ENCODE measurements at regions not wholly inside any gene's neighbourhood (a gene's known extent, or its start where the extent isn't known, plus 50 kb on each side); places are given as distances from the start of the nearest gene placed in this dataset.

DNA sequence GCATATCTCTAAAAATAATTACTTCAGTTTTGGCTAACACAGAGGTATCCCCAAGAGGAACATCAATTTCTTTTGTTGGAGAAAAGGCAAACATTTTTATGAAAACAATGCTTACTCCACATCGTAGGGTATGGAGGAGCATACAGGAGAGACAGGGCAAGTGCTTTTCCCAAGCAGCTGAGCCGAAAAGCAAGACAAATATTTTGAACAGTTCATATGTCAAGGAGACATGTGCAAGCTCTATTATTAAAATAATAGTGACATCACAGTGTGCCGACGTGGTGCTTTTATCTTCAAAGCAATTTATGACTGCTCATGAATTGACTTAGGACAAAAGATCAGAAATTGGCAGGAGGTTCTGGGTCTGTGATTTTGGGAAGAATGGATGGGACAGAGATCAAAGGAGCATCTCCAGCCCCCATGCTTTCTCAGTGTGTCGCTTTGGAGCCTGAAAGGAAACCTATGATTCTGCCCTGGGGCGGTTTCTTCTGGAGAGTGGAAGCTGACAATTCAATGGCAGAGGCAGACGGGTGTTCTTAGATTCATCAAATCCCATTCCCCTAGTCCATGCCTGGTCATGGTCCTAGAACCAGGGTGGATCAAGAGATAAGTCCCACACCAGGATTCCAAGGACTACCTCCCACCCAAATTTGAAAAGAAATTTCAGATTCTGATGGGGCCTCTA, 97.1 kb downstream of the JCAD start:
- no peak for DNase-seq (ENCODE audit: low read depth, low spot score)

DNA sequence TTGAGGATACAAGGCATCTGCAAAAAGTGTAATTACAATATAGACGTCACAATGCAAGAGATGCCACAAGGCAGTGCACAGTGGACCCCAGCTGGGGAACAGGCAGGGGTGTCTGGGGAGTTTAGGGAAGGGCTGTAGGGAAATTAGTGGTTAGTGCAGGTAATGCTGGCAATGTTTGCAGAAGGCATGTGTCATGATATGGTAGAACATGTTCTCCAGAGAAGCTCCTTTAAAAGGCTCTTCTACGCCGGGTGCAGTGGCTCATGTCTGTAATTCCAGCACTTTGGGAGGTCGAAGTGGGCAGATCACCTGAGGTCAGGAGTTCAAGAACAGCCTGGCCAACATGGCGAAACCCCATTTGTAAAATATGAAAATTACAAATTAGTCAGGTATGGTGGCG, 98.0 kb downstream of the JCAD start:
- DNase-seq (ENCODE audit: low read depth, low spot score) = no peak

DNA sequence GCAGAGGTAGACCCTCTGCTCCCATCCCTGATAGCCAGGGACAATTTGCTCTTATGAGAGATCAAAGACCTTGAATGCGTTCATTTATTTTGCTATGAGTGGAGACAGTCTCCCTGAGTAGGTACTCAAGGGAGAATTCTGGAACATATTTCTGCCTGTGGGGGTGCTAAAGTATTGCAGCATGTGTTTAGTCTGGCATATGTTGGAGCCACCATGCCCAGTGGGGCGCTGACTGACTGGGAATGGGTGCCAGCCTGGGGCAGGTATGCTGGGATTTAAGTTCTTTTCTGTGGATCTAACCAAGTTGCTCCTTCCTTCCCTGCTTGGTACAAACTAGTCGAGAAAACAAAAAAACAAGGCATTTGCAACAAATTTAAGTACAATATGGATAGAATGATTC, 99.1 kb downstream of the JCAD start:
- no peak for DNase-seq (ENCODE audit: low read depth, low spot score)

DNA sequence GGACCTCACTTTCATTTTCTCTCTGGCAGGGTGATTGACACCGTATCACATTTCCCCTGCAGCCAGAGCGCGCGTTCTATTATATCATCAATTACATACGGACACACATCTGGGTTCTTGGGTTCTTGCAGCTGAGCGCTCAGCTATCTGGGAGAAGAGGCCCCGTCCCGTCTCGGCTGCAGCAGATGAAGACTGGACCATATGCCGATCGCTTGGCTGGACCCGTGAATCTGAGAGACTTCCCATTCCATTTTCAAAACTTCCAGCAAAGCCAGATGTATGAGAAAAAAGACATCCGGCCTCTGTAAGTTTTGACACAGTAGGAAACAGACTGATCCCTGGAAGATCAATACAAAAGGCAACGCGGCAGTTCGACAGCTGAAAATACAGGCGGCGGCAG, 99.8 kb downstream of the JCAD start:
- no peak for DNase-seq (ENCODE audit: low read depth, low spot score)

DNA sequence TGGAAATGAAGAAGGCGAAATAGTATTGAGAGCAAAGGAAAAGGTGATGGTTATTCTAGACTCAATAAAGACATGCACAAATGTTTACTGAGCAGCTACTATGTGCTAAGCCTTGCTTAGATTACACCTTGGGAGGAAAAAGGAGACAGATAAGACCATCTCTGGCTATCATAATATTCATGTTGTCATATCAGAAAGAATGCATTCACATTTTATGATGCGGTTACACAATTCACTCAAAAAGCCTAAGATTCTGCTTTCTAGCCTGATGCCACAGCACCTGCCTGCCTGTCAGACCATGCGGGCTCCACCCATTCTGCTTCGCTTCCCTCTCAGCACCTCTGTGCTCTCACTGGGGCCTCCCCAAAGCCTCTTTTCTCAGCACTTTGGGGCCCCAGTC, 100.9 kb downstream of the JCAD start:
- no peak for DNase-seq (ENCODE audit: low read depth, low spot score)

DNA sequence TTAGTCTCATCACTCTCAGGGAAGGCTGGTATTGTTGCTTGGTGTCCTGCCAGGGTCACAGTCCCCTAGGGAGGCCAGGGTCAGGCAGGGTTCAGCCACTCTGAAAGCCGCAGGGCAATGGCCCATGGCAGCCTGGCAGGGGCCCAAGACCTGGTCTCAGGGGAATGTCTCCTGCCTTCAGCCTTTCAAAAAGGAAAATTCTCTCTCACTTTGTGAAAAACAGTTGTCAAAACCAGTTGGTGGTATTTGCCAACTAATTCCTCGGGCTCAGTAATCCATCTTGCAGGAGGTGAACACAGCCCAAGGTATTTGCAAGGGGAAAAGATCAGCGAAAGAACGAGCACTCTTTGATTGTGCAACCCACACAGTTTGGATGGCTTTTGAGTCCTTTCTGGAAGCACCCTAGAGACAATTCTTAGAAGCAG, 101.5 kb downstream of the JCAD start:
- peak; percentile 89 for DNase-seq (ENCODE audit: low read depth, low spot score)

DNA sequence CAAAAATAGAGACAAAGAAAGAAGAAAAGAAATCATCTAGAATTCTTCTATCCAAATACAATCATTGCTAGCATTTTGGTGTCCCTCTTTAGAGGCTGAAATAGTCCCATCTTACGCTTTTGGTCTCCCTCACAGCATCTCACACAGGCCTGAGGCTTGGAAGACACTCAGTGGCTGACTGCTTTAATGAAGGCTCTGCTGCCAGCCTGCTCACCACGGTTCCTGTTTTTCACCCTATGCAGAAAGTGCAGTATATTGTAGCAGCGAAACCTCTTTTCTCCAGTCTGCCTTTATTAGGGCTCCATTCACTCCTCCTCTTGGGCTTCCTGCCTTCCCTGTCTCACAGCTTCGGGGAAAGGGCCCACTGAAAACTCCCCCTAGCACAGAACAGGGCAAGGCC, 102.2 kb downstream of the JCAD start:
- no peak for DNase-seq (ENCODE audit: low read depth, low spot score)

DNA sequence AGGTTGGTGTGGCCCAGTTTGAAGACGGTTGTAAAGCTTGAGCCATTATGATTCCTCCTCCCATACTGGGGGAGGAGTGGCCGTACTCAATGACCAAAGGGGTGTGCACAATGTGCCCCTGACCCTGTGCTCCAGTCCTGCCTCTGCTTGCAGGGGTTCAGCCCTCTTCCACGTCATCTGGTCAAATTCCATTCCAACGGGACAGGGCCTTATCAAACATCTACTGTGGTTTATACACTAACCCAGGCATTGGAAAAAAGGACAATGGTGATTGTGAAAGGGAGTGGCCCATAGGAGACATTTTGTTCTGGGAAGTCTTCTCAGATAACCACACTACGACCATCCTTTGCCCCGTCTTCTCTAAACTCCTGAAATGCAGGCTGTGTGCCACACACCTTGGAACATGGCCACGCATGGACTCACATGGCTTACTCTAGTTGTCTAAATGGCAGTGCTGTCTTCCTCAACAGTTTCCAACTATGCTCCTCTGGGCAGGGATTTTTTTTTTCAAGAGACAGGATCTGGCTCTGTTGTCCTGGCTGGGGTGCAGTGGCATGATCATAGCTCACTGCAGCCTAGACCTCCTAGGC, 103.0 kb downstream of the JCAD start:
- DNase-seq (ENCODE audit: low read depth, low spot score) = no peak

DNA sequence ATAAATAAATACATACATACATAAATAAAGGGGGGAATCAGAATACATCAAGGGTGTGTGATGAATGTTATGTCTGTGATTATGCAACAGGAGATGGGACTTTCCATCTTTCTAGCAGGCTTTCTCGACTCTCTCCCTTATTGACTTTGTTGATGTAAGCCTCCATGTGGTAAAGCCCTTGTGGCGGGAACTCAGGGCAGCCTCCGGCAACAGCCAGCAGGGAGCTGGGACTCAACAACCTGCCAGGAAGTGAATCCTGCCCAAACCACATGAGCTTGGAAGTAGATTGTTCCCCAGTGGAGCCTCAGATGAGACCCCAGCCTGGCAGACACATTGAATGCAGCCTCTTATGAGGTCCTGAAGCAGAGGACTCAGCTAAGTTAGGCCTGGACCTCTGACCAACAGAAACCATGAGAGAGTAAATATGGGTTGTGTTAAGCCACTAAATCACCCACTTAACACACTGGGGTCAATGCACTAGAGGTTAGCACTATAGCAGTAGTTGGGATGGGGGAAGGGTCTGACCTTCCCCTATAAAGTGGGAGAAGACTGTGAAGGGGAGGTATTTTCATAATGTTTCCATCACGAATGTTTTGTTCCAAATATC, 104.0 kb downstream of the JCAD start:
- peak; percentile 70 for DNase-seq (ENCODE audit: low read depth, low spot score)

DNA sequence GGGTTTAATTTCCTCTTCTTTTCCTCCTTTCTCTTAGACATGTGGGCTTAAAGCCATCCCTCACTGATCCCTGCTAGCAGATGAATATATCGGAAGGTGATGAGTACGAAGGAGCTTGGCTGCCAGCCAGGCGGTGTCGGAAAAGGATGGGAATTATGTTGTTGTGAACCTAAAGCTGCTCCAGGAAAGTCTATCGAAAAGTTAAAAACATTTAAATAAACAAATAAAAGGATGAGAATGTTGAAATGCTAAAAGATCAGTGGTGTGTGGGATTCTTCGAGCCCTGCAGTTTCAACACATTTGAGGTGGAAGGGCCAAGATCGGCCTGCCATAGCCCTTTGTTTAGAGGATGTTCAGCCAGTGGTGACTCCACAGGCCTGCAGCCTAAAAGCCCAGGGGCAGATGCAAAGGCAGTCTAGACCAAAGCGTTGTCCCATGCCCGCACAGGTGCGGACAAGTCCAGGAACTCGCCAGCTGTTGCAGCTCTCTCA, 107.9 kb downstream of the JCAD start:
- DNase-seq (ENCODE audit: low read depth, low spot score) = peak; percentile 29

DNA sequence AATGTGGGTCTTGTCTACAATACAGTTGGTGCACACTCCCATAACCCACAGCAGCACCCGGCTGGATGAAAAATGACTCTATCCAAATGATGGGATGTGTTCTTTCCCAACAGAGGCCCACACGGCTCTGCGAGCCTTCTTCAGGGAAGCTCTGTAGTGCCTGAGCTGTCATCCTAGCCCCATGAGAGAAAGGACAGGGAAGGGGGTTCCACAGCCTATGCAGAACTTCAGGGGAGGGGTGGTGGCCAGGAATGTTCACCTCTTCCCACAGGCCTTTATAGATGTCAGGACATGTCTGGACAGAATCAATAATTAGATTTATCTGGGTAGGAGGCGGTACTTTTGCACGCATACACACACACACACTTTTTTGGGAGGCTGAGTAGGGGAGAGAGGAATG, 109.0 kb downstream of the JCAD start:
- DNase-seq (ENCODE audit: low read depth, low spot score) = peak; percentile 32

DNA sequence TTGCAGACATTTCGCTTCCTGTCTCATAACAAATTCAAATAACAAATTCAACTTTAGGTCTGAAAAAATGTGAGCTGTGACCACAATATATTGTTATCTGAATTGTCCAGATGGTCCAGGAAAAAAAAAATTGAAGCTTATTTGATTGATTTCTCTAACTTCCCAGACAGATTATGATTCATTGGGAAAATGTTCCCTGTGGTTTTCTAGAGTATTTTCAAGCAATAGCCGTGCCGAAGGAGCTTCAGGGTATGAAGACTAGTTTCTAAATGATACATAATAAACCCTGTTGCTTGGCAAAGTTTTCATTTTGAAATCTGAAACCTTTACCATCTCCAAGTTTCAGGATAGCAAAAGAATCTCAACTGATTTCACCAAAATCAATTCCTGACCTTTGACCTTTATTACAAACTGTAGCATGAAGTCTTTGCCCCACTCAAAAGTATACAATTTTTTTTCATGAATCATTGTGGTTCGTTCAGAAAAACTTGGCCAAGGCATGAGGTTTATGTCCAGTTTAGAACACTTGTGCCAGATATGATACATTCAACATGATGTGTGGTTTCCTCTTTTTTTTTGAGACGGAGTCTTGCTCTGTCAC, 109.9 kb downstream of the JCAD start:
- DNase-seq (ENCODE audit: low read depth, low spot score) = peak; percentile 91

DNA sequence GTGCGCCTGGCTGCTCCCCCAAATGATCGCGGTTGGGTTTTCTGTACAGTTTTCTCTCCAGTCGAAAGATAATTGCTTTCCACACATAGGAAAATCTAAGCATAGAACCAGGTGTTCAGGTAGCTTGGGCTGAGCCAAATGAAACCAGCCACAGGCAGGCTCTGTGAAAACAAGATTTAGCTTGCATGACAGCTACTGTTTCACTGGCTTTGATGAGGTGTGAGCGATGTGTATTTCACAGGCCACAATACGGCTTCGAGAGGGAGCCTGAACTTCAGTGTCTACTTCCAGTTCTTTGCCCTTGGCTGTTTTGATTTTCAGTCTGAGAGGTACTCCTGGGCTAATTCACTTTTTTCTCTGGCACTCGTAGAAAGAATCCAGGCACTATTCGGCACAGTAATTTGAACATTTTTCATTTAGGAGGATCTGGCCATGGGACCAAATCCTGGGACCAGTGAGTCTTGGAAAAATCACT, 110.5 kb downstream of the JCAD start:
- DNase-seq (ENCODE audit: low read depth, low spot score) = peak; percentile 81

DNA sequence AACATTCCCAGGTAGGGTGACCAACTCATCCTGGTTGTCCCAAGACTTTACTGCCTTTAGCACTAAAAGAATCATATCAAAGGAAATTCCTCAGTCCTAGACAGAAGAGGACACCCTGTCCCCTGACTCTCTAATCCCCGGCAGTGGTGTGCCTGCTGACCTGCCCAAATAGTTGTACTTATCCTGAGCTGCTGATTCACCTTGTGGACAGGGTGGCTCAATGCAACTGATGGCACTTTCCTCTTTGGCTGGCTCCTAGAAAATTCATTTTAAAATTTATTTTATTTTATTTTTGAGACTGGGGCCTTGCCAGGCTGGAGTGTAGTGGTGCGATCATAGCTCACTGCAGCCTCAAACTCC, 111.7 kb downstream of the JCAD start:
- DNase-seq (ENCODE audit: low read depth, low spot score) = no peak

DNA sequence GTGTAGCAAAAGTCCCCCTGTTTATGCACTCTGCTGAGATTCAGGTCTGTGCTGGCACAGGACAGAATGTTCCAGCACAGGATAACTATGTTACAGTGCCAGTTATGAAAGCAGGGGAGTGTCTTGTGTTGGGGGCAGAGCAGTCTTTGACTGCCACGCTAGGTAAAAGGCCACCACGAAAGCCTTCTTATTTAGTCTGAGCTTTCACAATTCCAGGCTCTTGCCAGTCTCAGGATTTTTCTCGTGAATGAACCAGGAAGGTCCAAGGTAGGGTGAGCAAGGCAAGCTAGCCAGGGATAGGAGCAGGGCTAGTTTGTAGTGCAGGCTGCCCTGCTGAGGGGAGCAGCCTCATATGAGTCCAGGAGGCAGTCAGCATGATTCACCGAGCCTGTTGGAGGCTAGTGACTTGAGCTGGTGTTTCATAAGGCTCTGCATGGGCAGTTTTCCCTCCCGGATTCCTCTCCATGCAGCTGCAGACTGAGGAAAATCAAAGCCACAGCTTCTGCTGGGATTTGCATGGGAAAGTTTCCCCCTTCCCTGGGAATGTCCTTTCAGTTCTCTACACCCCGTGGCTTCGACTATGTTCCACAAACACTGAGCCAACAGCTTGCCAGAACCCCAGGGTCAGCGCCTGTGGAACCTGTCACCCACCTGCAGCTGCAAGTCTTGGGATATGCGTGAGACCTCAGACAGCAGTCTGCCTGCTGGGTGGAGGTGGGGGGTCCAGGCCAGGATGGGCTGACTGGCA, 112.3 kb downstream of the JCAD start:
- DNase-seq (ENCODE audit: low read depth, low spot score) = peak; percentile 87

DNA sequence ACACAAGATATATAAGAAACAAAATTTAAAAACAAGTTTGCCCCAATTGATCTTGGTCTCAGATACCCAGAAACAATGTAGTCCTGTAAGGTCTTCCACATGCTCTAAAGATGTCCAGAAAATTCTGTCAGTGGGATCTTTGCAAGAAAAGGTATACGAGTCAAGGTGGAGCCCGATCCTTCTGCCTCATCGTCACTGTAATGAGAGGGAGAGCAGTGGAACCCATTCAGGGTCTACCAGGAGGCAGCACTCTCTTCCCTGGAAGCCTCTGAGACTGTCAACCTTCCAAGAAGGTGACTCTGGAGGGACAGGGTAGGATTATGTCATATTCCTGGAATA, 112.8 kb downstream of the JCAD start:
- no peak for DNase-seq (ENCODE audit: low read depth, low spot score)

DNA sequence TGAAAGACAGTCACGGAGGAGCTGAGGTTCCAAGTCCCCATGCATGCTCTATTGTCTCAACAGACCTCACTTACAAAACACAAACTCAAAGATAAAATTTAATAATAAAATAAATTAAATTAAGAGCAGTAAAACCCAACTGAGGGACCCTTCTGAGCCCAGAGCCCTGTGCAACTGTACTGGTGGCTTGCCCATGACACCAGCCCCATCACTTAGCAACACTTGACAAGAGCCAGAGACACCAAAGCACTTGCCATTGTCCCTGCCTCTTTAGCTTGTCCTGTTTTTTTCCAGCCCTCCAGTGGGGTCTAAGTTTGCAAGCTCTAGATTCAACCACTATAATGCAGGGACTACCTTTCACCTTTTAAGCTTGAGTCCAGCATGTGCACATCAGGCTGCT, 117.9 kb downstream of the JCAD start:
- DNase-seq (ENCODE audit: low read depth, low spot score) = no peak

DNA sequence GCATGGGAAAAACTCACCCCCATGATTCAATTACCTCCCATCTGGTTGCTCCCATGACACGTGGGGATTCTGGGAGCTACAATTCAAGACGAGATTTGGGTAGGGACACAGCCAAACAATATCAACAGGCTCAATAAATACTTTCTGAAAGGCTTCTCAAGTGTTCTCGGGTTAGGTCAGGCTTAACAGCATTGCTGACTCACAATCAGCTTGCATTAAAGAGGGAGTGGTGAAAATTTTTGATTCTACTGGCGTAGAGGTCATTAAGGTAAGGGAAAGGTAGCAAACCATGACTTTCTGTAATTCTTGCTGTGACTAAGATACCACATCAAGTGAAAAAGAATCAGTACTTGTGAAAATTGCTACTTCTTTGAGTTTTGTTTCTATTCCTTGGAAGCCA, 126.4 kb downstream of the JCAD start:
- DNase-seq (ENCODE audit: low read depth, low spot score) = no peak

DNA sequence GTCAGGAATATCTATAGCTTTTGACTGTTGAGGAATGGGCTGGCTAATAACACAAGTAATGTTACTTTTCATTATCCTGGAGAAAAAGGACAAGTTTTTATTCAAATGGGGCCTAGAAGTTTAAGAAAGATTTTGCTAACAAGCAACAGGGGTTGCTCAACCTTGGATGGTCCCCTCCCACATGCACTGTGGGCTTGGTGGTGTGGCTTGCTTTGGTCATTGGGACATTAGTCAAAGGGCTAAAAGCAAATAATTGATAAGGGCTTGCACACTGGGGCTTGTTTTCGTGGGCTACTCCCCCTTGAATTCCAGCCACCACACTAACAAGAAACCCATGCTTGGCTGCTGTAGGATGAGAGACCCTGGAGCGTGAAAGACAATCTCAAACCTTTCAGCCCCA, 127.6 kb downstream of the JCAD start:
- DNase-seq (ENCODE audit: low read depth, low spot score) = no peak

DNA sequence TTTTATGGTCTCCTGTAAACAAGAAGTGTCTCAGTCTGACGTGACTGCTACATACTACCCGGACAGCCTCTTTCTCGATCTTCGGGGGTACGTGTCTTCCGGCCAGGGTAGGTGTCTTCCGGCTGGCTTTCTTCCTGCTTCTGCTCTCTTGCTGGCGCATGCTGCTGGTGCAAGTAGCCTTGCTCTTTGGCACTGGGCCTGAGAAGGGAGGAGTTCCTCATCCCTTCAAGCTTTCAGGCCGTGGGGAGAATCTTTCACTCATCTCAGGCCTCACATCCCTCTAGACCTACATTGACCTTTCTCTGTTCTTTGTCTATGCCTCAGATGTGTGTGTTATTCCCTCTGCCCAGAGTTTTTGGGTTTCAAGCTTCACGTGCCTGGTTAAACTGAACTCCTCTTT, 130.4 kb downstream of the JCAD start:
- DNase-seq (ENCODE audit: low read depth, low spot score) = no peak

DNA sequence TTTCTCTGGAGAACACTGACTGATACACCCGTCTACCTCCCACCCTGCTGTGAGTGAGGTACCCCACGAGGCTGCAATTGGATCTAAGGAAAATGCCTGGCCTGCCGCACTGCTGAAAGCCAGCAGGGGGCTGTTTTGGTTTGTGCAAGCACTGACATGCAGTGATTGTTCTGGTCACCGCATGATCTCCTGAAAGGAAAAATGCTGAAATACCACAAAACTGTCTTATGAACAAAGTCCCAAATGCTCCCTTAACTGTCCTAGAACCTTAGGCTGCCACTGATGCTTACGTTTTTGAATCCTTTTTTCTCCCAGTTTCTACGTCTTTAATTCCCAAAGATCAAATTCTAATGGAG, 132.7 kb downstream of the JCAD start:
- peak; percentile 84 for DNase-seq (ENCODE audit: low read depth, low spot score)
